Stimulated activated CD4-positive, alpha-beta T cell treated with anti-CD3 and anti-CD28 coated beads, Interleukin-1b, Interleukin-23, amount 100 ng/mL, for 1 hour (primary cell): ENCODE measurements at regions not wholly inside any gene's neighbourhood (a gene's known extent, or its start where the extent isn't known, plus 50 kb on each side); places are given as distances from the start of the nearest gene placed in this dataset.
"Not testable (repeated sequence)": the region's sequence is repeated elsewhere in the genome, so short reads cannot be mapped to it uniquely, and the experiment has no call there.

Experiments used
- DNase-seq, 2 donors: peaks; one replicate each; pipeline ENCODE4 v3.0.0-alpha.2; 2020; ENCODE audit warnings: low read depth in 2 of 2

GRCh38 chrX:45591650-45592049 is 391.0 kb upstream of the DIPK2B start:
- DNase-seq = no peak

GRCh38 chrX:45584717-45585116 is 384.0 kb upstream of the DIPK2B start:
- no peak for DNase-seq

DNA sequence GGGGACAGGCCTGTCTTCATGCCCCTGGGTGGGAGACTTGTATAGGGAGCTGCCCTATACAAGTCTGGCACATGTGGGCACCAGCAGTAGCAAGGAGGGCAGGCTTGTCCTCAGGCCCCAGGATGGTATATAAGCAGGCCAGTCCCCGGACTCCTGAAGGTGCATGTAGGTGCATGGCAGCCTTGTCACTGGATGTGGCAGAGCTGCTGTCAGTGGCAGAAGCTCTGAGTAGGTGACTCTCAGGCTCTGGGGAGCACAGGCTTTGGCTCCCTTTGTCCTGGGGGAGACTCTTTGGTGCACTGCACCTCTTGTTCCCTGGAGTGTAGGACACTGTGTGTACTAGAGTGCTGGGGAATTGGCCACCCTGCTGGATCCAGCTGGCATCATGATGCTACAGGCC is 376.7 kb upstream of the DIPK2B start:
- DNase-seq = no peak

DNA sequence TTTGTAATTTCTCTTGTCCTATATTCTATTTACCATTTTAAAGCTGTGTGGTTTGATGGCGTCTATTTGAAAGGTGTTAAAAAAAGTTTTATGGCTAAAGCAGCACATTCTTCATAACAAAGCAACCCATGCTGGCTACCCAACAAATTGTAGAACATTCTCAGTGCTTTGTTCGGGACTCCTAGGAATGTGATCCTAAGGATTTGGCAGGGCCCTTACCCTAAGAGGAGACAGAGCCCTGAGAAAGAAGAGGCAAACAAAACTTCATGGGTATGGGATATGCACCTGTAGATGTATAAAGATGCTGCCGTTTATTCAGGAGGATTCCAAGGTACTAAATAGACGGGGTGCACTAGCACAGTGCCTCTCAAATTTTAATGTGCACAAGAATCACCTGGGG is 370.8 kb upstream of the DIPK2B start:
- DNase-seq = no peak

DNA sequence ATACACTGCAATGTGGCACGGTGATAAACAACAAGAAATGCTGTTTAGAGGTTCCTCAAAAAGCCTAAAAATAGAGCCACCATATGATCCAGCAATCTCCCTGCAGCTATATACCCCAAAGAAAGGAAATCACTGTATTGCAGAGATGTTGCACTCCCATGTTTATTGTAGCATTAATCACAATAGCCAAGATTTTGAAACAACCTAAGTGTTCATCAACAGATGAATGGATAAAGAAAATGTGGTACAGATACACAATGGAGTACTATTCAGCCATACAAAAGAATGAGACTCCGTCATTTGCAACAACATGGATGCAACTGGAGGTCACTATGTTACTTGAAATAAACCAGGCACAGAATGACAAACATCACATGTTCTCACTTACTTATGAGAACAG is 365.8 kb upstream of the DIPK2B start:
- DNase-seq = no peak

- no peak for DNase-seq
Observed at GRCh38 chrX:45557387-45557786, 356.7 kb upstream of the DIPK2B start.

GRCh38 chrX:45554736-45555135 is 354.1 kb upstream of the DIPK2B start:
- no peak for DNase-seq

DNA sequence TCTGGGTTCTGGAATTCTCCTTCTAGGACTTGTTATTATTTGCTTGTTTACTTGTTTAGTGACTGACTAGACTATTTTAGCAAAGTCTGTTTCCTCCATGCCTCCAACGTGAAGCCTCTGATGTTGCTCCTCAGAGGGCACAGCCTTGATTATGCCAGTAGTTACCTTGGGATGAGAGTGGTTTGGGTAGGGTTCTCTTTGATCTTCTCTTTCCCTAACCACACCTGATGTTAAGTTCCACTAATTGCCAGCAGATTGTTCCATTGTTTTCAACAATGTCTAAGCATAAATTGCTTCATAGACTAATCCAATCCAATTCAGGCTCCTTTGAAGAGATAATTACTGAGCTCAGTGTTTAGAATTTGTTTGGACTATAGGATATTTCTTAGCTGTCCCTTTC is 352.7 kb upstream of the DIPK2B start:
- no peak for DNase-seq

DNA sequence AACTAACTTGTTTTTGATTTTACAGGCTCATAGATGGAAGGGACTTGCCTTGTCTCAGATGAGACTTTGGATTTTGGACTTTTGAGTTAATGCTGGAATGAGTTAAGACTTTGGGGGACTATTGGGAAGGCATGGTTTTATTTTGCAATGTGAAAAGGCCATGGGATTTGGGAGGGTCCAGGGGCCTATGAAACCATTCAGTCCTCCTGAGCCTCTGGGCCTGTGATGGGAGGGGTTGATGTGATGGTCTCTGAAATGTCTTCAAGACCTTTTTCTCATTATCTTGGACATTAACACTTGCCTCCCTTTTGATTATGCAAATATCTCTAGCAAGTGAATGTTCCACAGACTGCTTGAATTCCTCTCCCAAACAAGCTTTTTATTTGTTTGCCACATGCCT is 346.0 kb upstream of the DIPK2B start:
- DNase-seq = not testable (repeated sequence)

- no peak for DNase-seq
Observed at GRCh38 chrX:45540181-45540580, 339.5 kb upstream of the DIPK2B start.

DNA sequence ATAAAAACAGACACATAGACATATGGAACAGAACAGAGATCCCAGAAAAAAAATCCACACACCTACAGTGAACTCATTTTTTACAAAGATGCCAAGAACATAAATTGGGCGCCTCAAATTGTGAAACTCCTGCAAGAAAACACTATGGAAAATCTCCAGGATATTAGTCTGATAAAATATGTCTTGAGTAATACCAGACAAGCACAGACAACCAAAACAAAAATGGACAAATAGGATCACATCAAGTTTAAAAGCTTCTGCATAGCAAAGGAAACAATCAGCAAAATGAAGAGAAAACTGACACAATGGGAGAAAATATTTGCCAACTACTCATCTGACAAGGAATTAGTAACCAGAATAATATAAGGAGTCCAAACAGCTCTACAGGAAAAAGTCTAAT is 337.3 kb upstream of the DIPK2B start:
- no peak for DNase-seq

GRCh38 chrX:45527834-45528233 is 327.2 kb upstream of the DIPK2B start:
- no peak for DNase-seq

DNA sequence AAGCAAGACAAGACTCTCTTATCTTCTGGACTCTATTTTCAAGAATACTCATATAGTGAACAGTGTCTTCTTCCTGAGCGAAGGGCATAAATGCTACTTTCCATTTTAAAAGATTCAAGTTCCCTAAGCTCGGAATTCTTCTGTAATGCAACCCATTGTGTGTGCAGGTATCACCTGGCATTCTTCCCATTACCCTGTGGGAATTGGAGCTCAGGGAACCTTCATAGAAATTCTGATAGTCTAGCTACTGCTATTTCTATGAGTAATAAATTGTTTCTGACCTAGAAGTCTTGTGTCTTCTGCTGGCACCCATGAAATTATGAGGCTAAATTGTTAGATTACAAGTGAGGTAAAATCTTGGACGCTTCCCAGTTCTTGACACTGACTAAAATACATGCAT is 324.1 kb upstream of the DIPK2B start:
- DNase-seq = no peak

DNA sequence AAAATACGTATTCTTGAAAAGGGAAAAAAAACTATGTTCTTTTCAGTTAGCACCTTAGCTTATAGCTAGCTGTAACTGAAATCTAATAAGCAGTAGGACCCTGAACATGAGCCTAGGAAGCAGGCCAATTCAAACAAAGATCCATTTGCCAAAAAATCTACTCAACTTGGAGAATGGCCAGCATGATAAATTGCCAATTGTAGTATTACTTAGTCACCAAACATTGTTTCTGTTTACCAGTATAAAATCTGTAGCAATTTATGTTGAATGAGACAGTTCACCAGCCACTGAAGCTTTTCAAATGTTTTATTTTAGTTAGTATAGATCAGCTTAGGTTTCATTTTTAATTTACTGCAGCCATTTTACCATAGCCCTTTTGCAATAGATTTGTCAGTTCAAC is 323.6 kb upstream of the DIPK2B start:
- DNase-seq = no peak

GRCh38 chrX:45518552-45518951 is 317.9 kb upstream of the DIPK2B start:
- DNase-seq = no peak

GRCh38 chrX:45517090-45517973 is 316.7 kb upstream of the DIPK2B start:
- no peak for DNase-seq

DNA sequence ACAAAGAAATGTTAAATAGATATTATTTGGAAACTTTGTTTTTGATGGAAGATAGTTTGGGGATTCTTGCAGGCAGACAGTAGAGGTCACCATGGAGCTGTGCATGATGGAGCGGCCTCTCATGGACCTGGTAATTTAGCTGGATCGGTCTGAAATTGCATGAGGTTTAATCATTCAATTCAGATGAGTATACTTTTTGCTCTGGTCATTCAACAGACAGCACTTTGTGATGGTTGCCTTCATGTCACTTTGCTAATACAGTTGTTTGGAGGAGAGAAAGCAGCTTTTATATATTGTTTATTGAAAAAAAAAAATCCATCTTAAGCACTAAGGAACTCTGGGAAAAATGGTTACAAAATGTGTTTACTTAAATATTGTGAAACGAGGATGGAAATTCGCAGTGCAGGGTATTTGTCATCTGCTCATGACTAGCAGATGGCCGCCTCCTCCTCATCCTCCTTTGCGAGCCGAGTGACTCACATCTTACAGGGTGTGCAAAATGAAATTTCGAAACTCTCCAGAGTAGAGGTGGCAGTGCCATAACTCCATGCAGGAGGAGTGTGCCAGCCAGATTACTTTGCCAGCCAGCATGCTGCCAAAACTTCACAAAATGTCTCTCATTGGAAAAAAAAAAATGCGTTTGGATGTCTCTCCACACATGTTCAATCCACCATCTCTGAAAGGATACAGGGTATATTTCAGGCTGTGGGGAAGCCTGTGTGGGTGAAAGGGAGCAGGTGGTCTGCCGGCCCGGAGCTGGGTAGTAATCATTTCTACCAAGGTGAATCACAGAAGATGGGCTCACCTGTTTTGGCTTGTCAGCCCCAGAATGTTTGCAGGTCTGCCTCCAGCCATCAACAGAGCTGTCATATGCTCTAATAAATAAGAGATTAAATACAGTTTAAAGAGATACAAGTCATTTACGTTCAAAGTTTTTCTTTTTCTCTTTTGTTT is 314.9 kb upstream of the DIPK2B start:
- no peak for DNase-seq

DNA sequence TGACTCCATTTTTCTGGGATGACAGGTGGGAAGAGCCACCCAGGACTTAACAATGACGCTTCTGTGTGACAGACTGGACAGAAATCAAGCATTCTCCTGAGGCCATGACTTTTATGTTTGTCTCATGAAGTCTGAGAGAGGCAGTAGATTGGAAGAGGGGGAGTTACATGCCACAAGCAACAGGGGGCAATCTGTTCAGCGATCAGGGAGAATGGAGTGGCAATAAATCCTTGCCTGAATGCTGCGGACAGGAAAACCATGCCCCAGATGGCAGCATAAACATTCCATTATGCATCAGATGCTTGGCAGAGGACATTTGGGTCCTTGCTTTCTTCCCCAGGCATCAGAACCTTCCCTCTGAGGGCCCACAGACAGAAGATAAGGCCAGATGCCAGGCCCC is 312.4 kb upstream of the DIPK2B start:
- no peak for DNase-seq

- DNase-seq = no peak
Observed at GRCh38 chrX:45508454-45508853, 307.8 kb upstream of the DIPK2B start.

DNA sequence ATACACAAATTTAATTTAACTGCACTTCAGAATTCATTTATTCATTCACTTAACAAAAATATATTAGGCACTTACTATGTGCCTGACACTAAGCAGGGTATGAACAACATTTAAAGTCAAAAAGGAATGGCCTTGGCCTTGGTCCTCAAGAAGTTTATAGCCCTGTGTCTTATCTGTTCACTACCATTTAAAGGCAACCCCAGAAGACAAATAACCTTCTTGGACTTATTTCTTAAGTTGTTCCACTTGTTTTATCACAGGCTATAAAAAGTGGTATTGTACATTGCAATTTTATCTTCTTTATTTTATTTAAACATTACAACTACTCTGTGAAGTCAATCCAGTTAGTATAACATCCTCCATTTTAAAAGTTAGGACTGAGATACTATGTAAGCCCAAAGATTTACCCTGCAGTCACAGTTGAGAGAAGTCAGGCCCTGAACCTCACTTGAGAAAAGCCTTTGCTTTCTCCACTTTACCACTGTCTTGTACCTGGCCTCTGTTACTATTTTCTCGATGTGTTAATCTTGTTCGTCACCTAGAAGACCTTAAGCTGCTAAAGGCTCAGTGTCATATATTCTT is 305.6 kb upstream of the DIPK2B start:
- no peak for DNase-seq

DNA sequence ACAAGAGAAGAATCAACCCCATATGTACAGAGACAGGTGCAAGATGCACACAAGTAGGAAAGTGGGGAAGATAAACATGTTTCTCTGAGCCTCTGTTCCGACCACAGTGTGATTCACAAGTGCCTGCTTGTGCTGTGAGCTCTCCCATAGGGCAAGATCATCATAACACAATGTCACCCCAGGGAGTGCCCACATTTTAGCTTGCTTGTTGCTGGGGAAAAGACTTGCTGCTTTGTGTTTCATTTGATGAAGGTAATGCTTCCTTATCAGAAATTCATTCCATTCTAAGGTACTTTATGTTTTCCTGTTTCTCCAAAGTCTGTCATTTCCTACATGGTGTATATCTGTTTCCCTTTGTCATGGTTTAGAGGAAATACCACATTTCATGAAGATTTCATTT is 304.5 kb upstream of the DIPK2B start:
- DNase-seq = no peak

DNA sequence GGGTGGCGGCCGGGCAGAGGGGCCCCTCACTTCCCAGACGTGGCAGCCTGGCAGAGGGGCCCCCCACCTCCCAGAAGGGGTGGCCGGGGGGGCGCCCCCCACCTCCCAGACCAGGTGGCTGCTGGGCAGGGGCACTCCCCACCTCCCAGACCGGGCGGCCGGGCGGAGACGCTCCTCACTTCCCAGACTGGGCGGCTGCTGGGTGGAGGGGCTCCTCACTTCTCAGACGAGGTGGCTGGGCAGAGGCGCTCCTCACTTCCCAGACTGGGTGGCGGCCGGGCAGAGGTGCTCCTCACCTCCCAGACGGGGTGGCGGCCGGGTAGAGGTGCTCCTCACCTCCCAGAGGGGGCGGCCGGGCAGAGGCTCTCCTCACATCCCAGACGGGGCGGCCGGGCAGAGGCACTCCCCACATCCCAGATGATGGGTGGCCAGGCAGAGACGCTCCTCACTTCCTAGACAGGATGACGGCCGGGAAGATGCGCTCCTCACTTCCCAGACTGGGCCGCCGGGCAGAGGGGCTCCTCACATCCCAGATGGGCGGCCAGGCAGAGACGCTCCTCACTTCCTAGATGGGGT is 303.2 kb upstream of the DIPK2B start:
- DNase-seq = not testable (repeated sequence)
